ENCODE measurements at regions not wholly inside any gene's neighbourhood (a gene's known extent, or its start where the extent isn't known, plus 50 kb on each side); places are given as distances from the start of the nearest gene placed in this dataset.

DNA sequence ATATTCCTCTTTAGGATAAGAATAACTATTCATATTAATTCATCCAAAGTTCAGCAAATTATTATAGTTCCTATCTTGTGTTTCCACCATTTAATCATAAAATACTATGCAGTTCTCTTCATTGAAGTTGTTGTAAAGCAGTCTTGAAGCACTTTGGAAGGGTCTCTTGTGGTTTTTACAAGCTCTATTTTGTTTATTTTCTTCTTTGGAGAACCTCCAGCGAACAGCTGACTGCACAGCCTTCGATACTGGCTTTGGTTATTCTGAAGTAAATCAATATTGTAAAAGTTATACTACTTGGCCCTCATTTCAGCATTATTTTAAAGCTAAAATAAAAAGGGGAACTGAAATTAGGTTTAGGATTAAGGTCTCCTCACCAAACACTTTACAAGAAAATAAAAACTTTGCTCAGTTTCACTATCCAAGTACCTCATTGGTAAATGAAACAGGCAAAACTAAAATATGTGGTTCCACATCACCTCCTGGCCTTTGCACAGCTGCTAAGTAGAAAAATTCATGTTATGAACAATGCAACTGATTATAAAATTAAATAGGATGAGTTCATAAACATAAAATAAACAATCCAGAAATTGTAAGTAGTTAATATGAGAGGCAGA lies 1629.2 kb upstream of the ADGRL3 start:
- no peaks in the 10 kb centered on the region for H3K4me1 ChIP-seq
- H3K36me3 ChIP-seq = no peaks in the 10 kb centered on the region
- 15% methylated on average over 2 of the region's 2 CpGs for WGBS (ENCODE audit: insufficient coverage, low coverage, low lambda C conversion rate, missing lambda C conversion rate)
- no peak overlapping the region for H3K4me3 ChIP-seq
- no peak for ATAC-seq
- no peak for DNase-seq
- TF ChIP-seq, protein P1, sequence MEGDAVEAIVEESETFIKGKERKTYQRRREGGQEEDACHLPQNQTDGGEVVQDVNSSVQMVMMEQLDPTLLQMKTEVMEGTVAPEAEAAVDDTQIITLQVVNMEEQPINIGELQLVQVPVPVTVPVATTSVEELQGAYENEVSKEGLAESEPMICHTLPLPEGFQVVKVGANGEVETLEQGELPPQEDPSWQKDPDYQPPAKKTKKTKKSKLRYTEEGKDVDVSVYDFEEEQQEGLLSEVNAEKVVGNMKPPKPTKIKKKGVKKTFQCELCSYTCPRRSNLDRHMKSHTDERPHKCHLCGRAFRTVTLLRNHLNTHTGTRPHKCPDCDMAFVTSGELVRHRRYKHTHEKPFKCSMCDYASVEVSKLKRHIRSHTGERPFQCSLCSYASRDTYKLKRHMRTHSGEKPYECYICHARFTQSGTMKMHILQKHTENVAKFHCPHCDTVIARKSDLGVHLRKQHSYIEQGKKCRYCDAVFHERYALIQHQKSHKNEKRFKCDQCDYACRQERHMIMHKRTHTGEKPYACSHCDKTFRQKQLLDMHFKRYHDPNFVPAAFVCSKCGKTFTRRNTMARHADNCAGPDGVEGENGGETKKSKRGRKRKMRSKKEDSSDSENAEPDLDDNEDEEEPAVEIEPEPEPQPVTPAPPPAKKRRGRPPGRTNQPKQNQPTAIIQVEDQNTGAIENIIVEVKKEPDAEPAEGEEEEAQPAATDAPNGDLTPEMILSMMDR (IDR thresholded peaks at IDR 0.05) = no peak
- no peak for TF ChIP-seq POLR2A (IDR thresholded peaks at IDR 0.05)
- no peaks in the 10 kb centered on the region for H3K9me3 ChIP-seq
- no peaks in the 10 kb centered on the region for H3K27me3 ChIP-seq
- H3K27ac ChIP-seq = no peak overlapping the region
- intact Hi-C loops (cut with DNase I) = no loop called here

- DNase-seq (no peak), ATAC-seq (no peak)
- no peak overlapping the region for H3K27ac ChIP-seq
- no peaks in the 10 kb centered on the region for H3K4me1 ChIP-seq
- H3K27me3 ChIP-seq = no peaks in the 10 kb centered on the region
- H3K9me3 ChIP-seq = no peaks in the 10 kb centered on the region
- intact Hi-C loops (cut with DNase I) = no loop called here
- no peaks in the 10 kb centered on the region for H3K36me3 ChIP-seq
- 73% methylated on average over 9 of the region's 9 CpGs for WGBS (ENCODE audit: insufficient coverage, low coverage, low lambda C conversion rate, missing lambda C conversion rate)
- TF ChIP-seq, protein P1 (IDR thresholded peaks at IDR 0.05) = no peak
- no peak for TF ChIP-seq POLR2A (IDR thresholded peaks at IDR 0.05)
- no peak overlapping the region for H3K4me3 ChIP-seq
Observed at GRCh38 chr4:59571805-59572430, 1628.2 kb upstream of the ADGRL3 start.

- H3K9me3 ChIP-seq = no peaks in the 10 kb centered on the region
- no peak overlapping the region for H3K4me3 ChIP-seq
- no peak overlapping the region for H3K27ac ChIP-seq
- TF ChIP-seq POLR2A (IDR thresholded peaks at IDR 0.05) = no peak
- 76% methylated on average over 3 of the region's 10 CpGs for WGBS (ENCODE audit: insufficient coverage, low coverage, low lambda C conversion rate, missing lambda C conversion rate)
- no peaks in the 10 kb centered on the region for H3K4me1 ChIP-seq
- DNase-seq (no peak), ATAC-seq (no peak)
- intact Hi-C loops (cut with DNase I) = no loop called here
- no peaks in the 10 kb centered on the region for H3K27me3 ChIP-seq
- H3K36me3 ChIP-seq = no peaks in the 10 kb centered on the region
Observed at GRCh38 chr4:59583845-59584568, 1616.1 kb upstream of the ADGRL3 start.

DNA sequence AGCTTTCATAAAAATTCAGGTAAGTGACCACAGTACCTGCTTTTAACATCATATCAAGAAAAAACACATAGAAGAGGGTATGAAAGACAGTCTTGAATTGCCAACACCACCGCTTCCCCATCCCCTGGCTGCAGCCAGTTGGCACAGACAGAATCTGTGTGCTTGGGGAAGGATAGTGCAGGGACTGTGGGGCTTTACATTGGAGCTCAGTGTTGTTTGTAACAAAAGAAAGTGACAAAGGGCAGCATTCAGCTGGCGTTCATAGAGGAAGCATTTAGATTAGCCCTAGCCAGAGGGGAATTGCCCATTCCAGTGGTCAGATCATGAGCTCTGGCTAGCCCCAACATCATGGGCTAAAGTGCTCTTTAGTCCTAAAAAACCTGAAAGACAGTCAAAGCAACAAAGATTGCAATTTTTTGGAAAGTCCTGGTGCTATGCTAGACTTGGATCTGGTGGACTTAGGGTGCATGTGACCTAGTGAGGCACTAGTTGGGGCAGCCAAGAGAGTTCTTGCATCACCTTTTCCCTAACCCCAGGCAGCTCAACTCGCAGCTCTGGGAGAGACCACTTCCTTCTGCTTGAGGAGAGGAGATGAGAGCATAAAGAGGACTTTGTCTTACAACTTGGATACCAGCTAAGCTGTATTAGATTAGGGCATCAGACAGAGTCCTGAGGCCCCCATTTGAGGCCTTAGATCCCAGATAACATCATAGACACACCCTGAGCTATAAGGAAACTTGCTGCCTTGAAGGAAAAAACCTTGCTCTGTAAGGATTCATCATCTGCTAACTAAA lies 1602.4 kb upstream of the ADGRL3 start:
- H3K9me3 ChIP-seq = no peaks in the 10 kb centered on the region
- H3K4me1 ChIP-seq = no peaks in the 10 kb centered on the region
- H3K4me3 ChIP-seq = no peak overlapping the region
- no peak overlapping the region for H3K27ac ChIP-seq
- intact Hi-C loops (cut with DNase I) = no loop called here
- no peak for DNase-seq
- no peak for ATAC-seq
- TF ChIP-seq, protein P1 (IDR thresholded peaks at IDR 0.05) = no peak
- TF ChIP-seq POLR2A (IDR thresholded peaks at IDR 0.05) = no peak
- no peaks in the 10 kb centered on the region for H3K27me3 ChIP-seq
- 65% methylated on average over 3 of the region's 3 CpGs for WGBS (ENCODE audit: insufficient coverage, low coverage, low lambda C conversion rate, missing lambda C conversion rate)
- no peaks in the 10 kb centered on the region for H3K36me3 ChIP-seq

- ATAC-seq = no peak
- Histone ChIP-seq H3K36me3 (no peaks in the 10 kb centered on the region), H3K27me3 (no peaks in the 10 kb centered on the region), H3K27ac (no peak overlapping the region), H3K4me3 (no peak overlapping the region), H3K9me3 (no peaks in the 10 kb centered on the region), H3K4me1 (no peaks in the 10 kb centered on the region)
- DNase-seq = no peak
- 63% methylated on average over 1 of the region's 1 CpG for WGBS (ENCODE audit: insufficient coverage, low coverage, low lambda C conversion rate, missing lambda C conversion rate)
- intact Hi-C loops (cut with DNase I) = no loop called here
- no peak for TF ChIP-seq POLR2A (IDR thresholded peaks at IDR 0.05)
- TF ChIP-seq, protein P1 (IDR thresholded peaks at IDR 0.05) = no peak
Observed at GRCh38 chr4:59598330-59598618, 1601.9 kb upstream of the ADGRL3 start.

Measured in right lobe of liver (tissue), 6 donors.